ENCODE measurements at regions not wholly inside any gene's neighbourhood (a gene's known extent, or its start where the extent isn't known, plus 50 kb on each side); places are given as distances from the start of the nearest gene placed in this dataset.

- H2BK20ac ChIP-seq (ENCODE audit: low read depth, low read length) = no peak overlapping the region
- no peak overlapping the region; the same call in 1 of the 2 replicates for H3K4me2 ChIP-seq (ENCODE audit: low read depth, low read length)
- no peak overlapping the region for H3K4me3 ChIP-seq (ENCODE audit: insufficient read depth, low read depth, low read length)
- POLR2A ChIA-PET (ENCODE audit: unreplicated experiment) = no interaction called here
- no peaks in the 10 kb centered on the region for H3K36me3 ChIP-seq (ENCODE audit: control insufficient read depth, insufficient read depth, low read length)
- ATAC-seq (ENCODE audit: low read depth) = no peak
- H2AFZ ChIP-seq (replicated peaks; ENCODE audit: low read length, poor library complexity) = no peak overlapping the region
- H4K91ac ChIP-seq (ENCODE audit: insufficient read depth, low read depth, low read length) = no peak overlapping the region
- H3K4ac ChIP-seq (ENCODE audit: low read depth, low read length) = no peak overlapping the region
- H3K23ac ChIP-seq (ENCODE audit: low read depth, low read length) = no peak overlapping the region
- no peaks in the 10 kb centered on the region for H3K9me1 ChIP-seq (ENCODE audit: insufficient read depth, low read length)
- no peak overlapping the region for H2BK120ac ChIP-seq (ENCODE audit: low read depth, low read length)
- intact Hi-C loops (cut with micrococcal nuclease) = no loop called here
- H3K9ac ChIP-seq (ENCODE audit: low read depth, low read length) = no peak overlapping the region
- H3K18ac ChIP-seq (ENCODE audit: low read depth, low read length) = no peak overlapping the region
- no peak overlapping the region for H3K56ac ChIP-seq (ENCODE audit: extremely low read depth, insufficient read depth, low read length)
- no peaks in the 10 kb centered on the region for H3K27me3 ChIP-seq (ENCODE audit: control insufficient read depth, insufficient read depth, low read length)
- no peak overlapping the region for H2AK9ac ChIP-seq (replicated peaks; ENCODE audit: low read depth, low read length, poor library complexity)
- H3K4me1 ChIP-seq (ENCODE audit: control insufficient read depth, insufficient read depth, low read length) = no peaks in the 10 kb centered on the region
- TF ChIP-seq MAZ (IDR thresholded peaks at IDR 0.05; ENCODE audit: borderline replicate concordance, low read depth, low read length) (no peak), MXI1 (IDR thresholded peaks at IDR 0.05; ENCODE audit: borderline replicate concordance, low read depth, low read length) (no peak), MAFK (IDR thresholded peaks at IDR 0.05; ENCODE audit: low read depth, low read length) (no peak), FOS (IDR thresholded peaks at IDR 0.05; ENCODE audit: low read depth, low read length) (no peak), RFX5 (IDR thresholded peaks at IDR 0.05; ENCODE audit: low read depth, low read length) (no peak), CEBPB (IDR thresholded peaks at IDR 0.05; ENCODE audit: low read depth, low read length) (no peak), ELK1 (IDR thresholded peaks at IDR 0.05; ENCODE audit: borderline replicate concordance, low read depth, low read length) (no peak), RAD21 (IDR thresholded peaks at IDR 0.05; ENCODE audit: low read length) (no peak), SMC3 (IDR thresholded peaks at IDR 0.05; ENCODE audit: low read depth, low read length) (no peak), NFE2L2 (IDR thresholded peaks at IDR 0.05; ENCODE audit: low read depth, low read length) (no peak)
- TF ChIP-seq, protein P1, sequence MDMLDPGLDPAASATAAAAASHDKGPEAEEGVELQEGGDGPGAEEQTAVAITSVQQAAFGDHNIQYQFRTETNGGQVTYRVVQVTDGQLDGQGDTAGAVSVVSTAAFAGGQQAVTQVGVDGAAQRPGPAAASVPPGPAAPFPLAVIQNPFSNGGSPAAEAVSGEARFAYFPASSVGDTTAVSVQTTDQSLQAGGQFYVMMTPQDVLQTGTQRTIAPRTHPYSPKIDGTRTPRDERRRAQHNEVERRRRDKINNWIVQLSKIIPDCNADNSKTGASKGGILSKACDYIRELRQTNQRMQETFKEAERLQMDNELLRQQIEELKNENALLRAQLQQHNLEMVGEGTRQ (IDR thresholded peaks at IDR 0.05; ENCODE audit: low read depth, low read length) = no peak
- no peak overlapping the region for H2BK5ac ChIP-seq (ENCODE audit: low read depth, low read length, poor library complexity, severe bottlenecking)
- DNase-seq = peak; percentile 5
- no peak overlapping the region for H4K5ac ChIP-seq (ENCODE audit: low read depth, low read length)
- H3K27ac ChIP-seq (ENCODE audit: insufficient read depth, low read length) = no peak overlapping the region
- in situ Hi-C loops (cut with MboI; ENCODE audit: low sequenced_read_pairs) = no loop called here
- H4K20me1 ChIP-seq (ENCODE audit: insufficient read depth, low read length) = no peaks in the 10 kb centered on the region
- H4K8ac ChIP-seq (ENCODE audit: low read depth in 2 of 2, low read length in 2 of 2) = no peak overlapping the region
- dilution Hi-C loops (cut with HindIII; ENCODE audit: low sequenced_read_pairs, unreplicated experiment) = no loop called here
- H2BK15ac ChIP-seq (ENCODE audit: low read depth, low read length) = no peak overlapping the region
- no peak overlapping the region for H2AK5ac ChIP-seq (ENCODE audit: low read depth, low read length)
- no peaks in the 10 kb centered on the region for H3K79me1 ChIP-seq (ENCODE audit: low read depth in 1 of 2, low read length in 2 of 2)
- no peak overlapping the region for H3K14ac ChIP-seq (replicated peaks; ENCODE audit: low read depth, low read length)
- WGBS, 2 experiments (ENCODE audit: extremely low coverage in 2 of 2, insufficient read length in 1 of 2) = 100% methylated on average over 1 of the region's 2 CpGs; no CpG with 5 or more reads in 1 of the 2 experiments
- no peaks in the 10 kb centered on the region for H3K9me3 ChIP-seq (ENCODE audit: control insufficient read depth, insufficient read depth, low read length)
- CTCF ChIA-PET = no interaction called here
- BruUV-seq (replicated peaks) = no TSS peak
Observed at GRCh38 chr10:36808625-36809362, 316.6 kb upstream of the ANKRD30A start.

All from IMR-90 (cell line).